C4-2B (cell line): ENCODE measurements at regions not wholly inside any gene's neighbourhood (a gene's known extent, or its start where the extent isn't known, plus 50 kb on each side); places are given as distances from the start of the nearest gene placed in this dataset.

Source experiments
- CTCF ChIP-seq: fragments of 450-650 bp; conservative IDR thresholded peaks from 2 replicates; pipeline ENCODE4 v1.5.1; 2017; ENCODE audit warnings: mild to moderate bottlenecking
- ZFX ChIP-seq: fragments of 450-650 bp; IDR thresholded peaks from 2 replicates; pipeline ENCODE4 v1.6.1; 2017

- TF ChIP-seq CTCF (no peak), ZFX (no peak)
Measured at GRCh38 chr1:101367630-101368029, 130.8 kb downstream of the S1PR1 start.
